NCI-H526 treated with DMSO at 0.1 percent for 48 hours (cell line): ENCODE measurements at regions not wholly inside any gene's neighbourhood (a gene's known extent, or its start where the extent isn't known, plus 50 kb on each side); places are given as distances from the start of the nearest gene placed in this dataset.

Source experiments
- DNase-seq: peaks from one replicate; lab custom pipeline; 2025; lab: John Stamatoyannopoulos, UW

GRCh38 chr3:69568458-69568857, 170.8 kb upstream of the MITF start:
- DNase-seq: no peak

GRCh38 chr3:69567710-69568052, 171.6 kb upstream of the MITF start:
- DNase-seq: no peak

- no peak for DNase-seq
Observed at GRCh38 chr3:69567023-69567709, 172.1 kb upstream of the MITF start.

- no peak for DNase-seq
Observed at GRCh38 chr3:69566275-69566674, 173.0 kb upstream of the MITF start.

GRCh38 chr3:69565316-69565715, 173.9 kb upstream of the MITF start:
- no peak for DNase-seq

- no peak for DNase-seq
Observed at GRCh38 chr3:69563981-69564380, 175.3 kb upstream of the MITF start.

GRCh38 chr3:69563151-69563550, 176.1 kb upstream of the MITF start:
- no peak for DNase-seq

GRCh38 chr3:69562020-69562419, 176.1 kb upstream of the FRMD4B start:
- no peak for DNase-seq

GRCh38 chr3:69560818-69561217, 174.9 kb upstream of the FRMD4B start:
- no peak for DNase-seq

- no peak for DNase-seq
Observed at GRCh38 chr3:69560116-69560515, 174.2 kb upstream of the FRMD4B start.

GRCh38 chr3:69558912-69559311, 173.0 kb upstream of the FRMD4B start:
- DNase-seq: no peak

GRCh38 chr3:69554576-69554975, 168.7 kb upstream of the FRMD4B start:
- DNase-seq: no peak

- no peak for DNase-seq
Observed at GRCh38 chr3:69553888-69554287, 168.0 kb upstream of the FRMD4B start.

- no peak for DNase-seq
Observed at GRCh38 chr3:69547461-69547880, 161.6 kb upstream of the FRMD4B start.

GRCh38 chr3:69542805-69543429, 157.0 kb upstream of the FRMD4B start:
- no peak for DNase-seq

GRCh38 chr3:69542089-69542804, 156.4 kb upstream of the FRMD4B start:
- no peak for DNase-seq

GRCh38 chr3:69541711-69542088, 155.8 kb upstream of the FRMD4B start:
- no peak for DNase-seq

- DNase-seq: no peak
Observed at GRCh38 chr3:69540706-69541581, 155.1 kb upstream of the FRMD4B start.

GRCh38 chr3:69539134-69539533, 153.2 kb upstream of the FRMD4B start:
- no peak for DNase-seq

- DNase-seq: no peak
Observed at GRCh38 chr3:69538281-69538680, 152.4 kb upstream of the FRMD4B start.

- no peak for DNase-seq
Observed at GRCh38 chr3:69536306-69537020, 150.6 kb upstream of the FRMD4B start.

- no peak for DNase-seq
Observed at GRCh38 chr3:69535613-69536012, 149.7 kb upstream of the FRMD4B start.
